Gastroesophageal sphincter (tissue), 4 donors: ENCODE measurements at regions not wholly inside any gene's neighbourhood (a gene's known extent, or its start where the extent isn't known, plus 50 kb on each side); places are given as distances from the start of the nearest gene placed in this dataset.

Source experiments
- ATAC-seq: fragments of 150-250 bp; one replicate; pipeline ENCODE4 v1.9.1; 2016; ENCODE audit warnings: mild to moderate bottlenecking, moderate library complexity
- H3K27ac ChIP-seq, 4 donors: fragments of 200-600 bp; sonication (generic) in 3 of 4; 1 replicate in 3 of 4; 2 replicates in 1 of 4; pipeline ENCODE4 v1.5.1; 2016 to 2019
- H3K27me3 ChIP-seq: fragments of 200-600 bp; sonication (generic); one replicate; pipeline ENCODE4 v1.5.1; 2019
- H3K36me3 ChIP-seq, 2 donors: fragments of 200-600 bp; sonication (generic); one replicate each; pipeline ENCODE4 v1.5.1; 2019; ENCODE audit warnings: control low read depth in 1 of 2
- H3K4me1 ChIP-seq, 3 donors: fragments of 200-600 bp; sonication (generic); 1 replicate in 2 of 3; 2 replicates in 1 of 3; pipeline ENCODE4 v1.5.1; 2016 to 2019; ENCODE audit warnings: control low read depth in 2 of 3
- H3K4me3 ChIP-seq, 2 donors: fragments of 200-600 bp; sonication (generic); one replicate each; pipeline ENCODE4 v1.5.1; 2019; ENCODE audit warnings: mild to moderate bottlenecking in 1 of 2, moderate library complexity in 1 of 2
- H3K9me3 ChIP-seq, 3 donors: fragments of 200-600 bp; sonication (generic); one replicate each; pipeline ENCODE4 v1.5.1; 2017 to 2019; ENCODE audit warnings: control low read depth in 2 of 3
- CTCF ChIP-seq, 4 experiments: fragments of 200-600 bp in 2 of 4; fragments of 450-650 bp in 2 of 4; sonication (generic) in 1 of 4; IDR thresholded peaks; one replicate each; pipeline ENCODE4 v1.5.1; 2017 to 2019; ENCODE audit warnings: antibody characterized with exemption in 4 of 4, mild to moderate bottlenecking in 2 of 4, moderate library complexity in 2 of 4
- EP300 ChIP-seq: sonication (generic); formaldehyde crosslinking; IDR thresholded peaks from one replicate; pipeline ENCODE4 v1.6.1; 2017; ENCODE audit warnings: antibody characterized with exemption, mild to moderate bottlenecking
- POLR2A ChIP-seq, 2 donors: fragments of 450-650 bp; IDR thresholded peaks; one replicate each; pipeline ENCODE4 v1.6.1; 2017; ENCODE audit warnings: antibody characterized with exemption in 2 of 2, mild to moderate bottlenecking in 2 of 2, moderate library complexity in 1 of 2
- POLR2AphosphoS5 ChIP-seq: sonication (generic); formaldehyde crosslinking; IDR thresholded peaks from one replicate; pipeline ENCODE4 v1.6.1; 2017; ENCODE audit warnings: antibody characterized with exemption
- WGBS, 2 donors: methylation state at CpG; one replicate each; pipeline ENCODE4 v1.1.5; 2018; ENCODE audit warnings: low coverage in 1 of 2; 5-methylcytosine and 5-hydroxymethylcytosine counted together

GRCh38 chrX:39532761-39533160 is 565.0 kb downstream of the BCOR start:
- no peaks in the 10 kb centered on the region for H3K27me3 ChIP-seq
- no peak overlapping the region for H3K27ac ChIP-seq
- H3K4me1 ChIP-seq = no peaks in the 10 kb centered on the region
- H3K36me3 ChIP-seq = no peaks in the 10 kb centered on the region
- no peaks in the 10 kb centered on the region for H3K9me3 ChIP-seq
- no CpG with 5 or more reads among the region's 4 CpGs for WGBS, 2 donors
- H3K4me3 ChIP-seq = no peak overlapping the region
- TF ChIP-seq POLR2A (IDR thresholded peaks at IDR 0.05) = no peak
- TF ChIP-seq CTCF (IDR thresholded peaks at IDR 0.05) = no peak
- no peak for TF ChIP-seq POLR2AphosphoS5
- TF ChIP-seq EP300 = no peak
- ATAC-seq = no peak

- H3K27ac ChIP-seq = no peak overlapping the region
- no peak for TF ChIP-seq EP300
- no peak for TF ChIP-seq POLR2A (IDR thresholded peaks at IDR 0.05)
- TF ChIP-seq CTCF (IDR thresholded peaks at IDR 0.05) = no peak
- TF ChIP-seq POLR2AphosphoS5 = no peak
- 72 to 100% methylated on average over 1 to 4 of the region's 7 CpGs for WGBS, 2 donors
- H3K36me3 ChIP-seq = no peaks in the 10 kb centered on the region
- no peak overlapping the region for H3K4me3 ChIP-seq
- no peak for ATAC-seq
- no peaks in the 10 kb centered on the region for H3K4me1 ChIP-seq
- H3K27me3 ChIP-seq = no peaks in the 10 kb centered on the region
- no peaks in the 10 kb centered on the region for H3K9me3 ChIP-seq
Observed at GRCh38 chrX:39534949-39535348, 562.8 kb downstream of the BCOR start.

- ATAC-seq = no peak
- no peaks in the 10 kb centered on the region for H3K4me1 ChIP-seq
- WGBS, 2 donors = 44 to 87% methylated on average over 2 to 3 of the region's 12 CpGs
- no peak for TF ChIP-seq POLR2AphosphoS5
- TF ChIP-seq POLR2A (IDR thresholded peaks at IDR 0.05) = no peak
- TF ChIP-seq CTCF (IDR thresholded peaks at IDR 0.05) = no peak
- TF ChIP-seq EP300 = no peak
- H3K27ac ChIP-seq = no peak overlapping the region
- no peak overlapping the region for H3K4me3 ChIP-seq
- no peaks in the 10 kb centered on the region for H3K27me3 ChIP-seq
- no peaks in the 10 kb centered on the region for H3K9me3 ChIP-seq
- H3K36me3 ChIP-seq = no peaks in the 10 kb centered on the region
Observed at GRCh38 chrX:39536211-39536610, 561.5 kb downstream of the BCOR start.

- TF ChIP-seq POLR2AphosphoS5 (no peak), CTCF (IDR thresholded peaks at IDR 0.05) (no peak), EP300 (no peak), POLR2A (IDR thresholded peaks at IDR 0.05) (no peak)
- no peak overlapping the region for H3K4me3 ChIP-seq
- ATAC-seq = no peak
- 80% methylated on average over 1 of the region's 5 CpGs; no CpG with 5 or more reads in 1 of the 2 donors for WGBS, 2 donors
- H3K27ac ChIP-seq = no peak overlapping the region
- H3K9me3 ChIP-seq = no peaks in the 10 kb centered on the region
- no peaks in the 10 kb centered on the region for H3K27me3 ChIP-seq
- no peaks in the 10 kb centered on the region for H3K36me3 ChIP-seq
- no peaks in the 10 kb centered on the region for H3K4me1 ChIP-seq
Observed at GRCh38 chrX:39541881-39542280, 555.9 kb downstream of the BCOR start.

- Histone ChIP-seq H3K4me3 (no peak overlapping the region), H3K36me3 (no peaks in the 10 kb centered on the region), H3K9me3 (no peaks in the 10 kb centered on the region), H3K27me3 (no peaks in the 10 kb centered on the region), H3K4me1 (no peaks in the 10 kb centered on the region), H3K27ac (no peak overlapping the region)
- WGBS, 2 donors = no CpG with 5 or more reads among the region's 12 CpGs
- no peak for TF ChIP-seq POLR2AphosphoS5
- TF ChIP-seq CTCF (IDR thresholded peaks at IDR 0.05) = no peak
- TF ChIP-seq EP300 = no peak
- TF ChIP-seq POLR2A (IDR thresholded peaks at IDR 0.05) = no peak
- no peak for ATAC-seq
Observed at GRCh38 chrX:39542316-39542715, 555.4 kb downstream of the BCOR start.
